ENCODE measurements at regions not wholly inside any gene's neighbourhood (a gene's known extent, or its start where the extent isn't known, plus 50 kb on each side); places are given as distances from the start of the nearest gene placed in this dataset.

- DNase-seq (ENCODE audit: extremely low spot score) = no peak
- no peak for TF ChIP-seq POLR2AphosphoS5 (IDR thresholded peaks at IDR 0.05)
- TF ChIP-seq, protein P1, sequence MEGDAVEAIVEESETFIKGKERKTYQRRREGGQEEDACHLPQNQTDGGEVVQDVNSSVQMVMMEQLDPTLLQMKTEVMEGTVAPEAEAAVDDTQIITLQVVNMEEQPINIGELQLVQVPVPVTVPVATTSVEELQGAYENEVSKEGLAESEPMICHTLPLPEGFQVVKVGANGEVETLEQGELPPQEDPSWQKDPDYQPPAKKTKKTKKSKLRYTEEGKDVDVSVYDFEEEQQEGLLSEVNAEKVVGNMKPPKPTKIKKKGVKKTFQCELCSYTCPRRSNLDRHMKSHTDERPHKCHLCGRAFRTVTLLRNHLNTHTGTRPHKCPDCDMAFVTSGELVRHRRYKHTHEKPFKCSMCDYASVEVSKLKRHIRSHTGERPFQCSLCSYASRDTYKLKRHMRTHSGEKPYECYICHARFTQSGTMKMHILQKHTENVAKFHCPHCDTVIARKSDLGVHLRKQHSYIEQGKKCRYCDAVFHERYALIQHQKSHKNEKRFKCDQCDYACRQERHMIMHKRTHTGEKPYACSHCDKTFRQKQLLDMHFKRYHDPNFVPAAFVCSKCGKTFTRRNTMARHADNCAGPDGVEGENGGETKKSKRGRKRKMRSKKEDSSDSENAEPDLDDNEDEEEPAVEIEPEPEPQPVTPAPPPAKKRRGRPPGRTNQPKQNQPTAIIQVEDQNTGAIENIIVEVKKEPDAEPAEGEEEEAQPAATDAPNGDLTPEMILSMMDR (IDR thresholded peaks at IDR 0.05) = no peak
- H3K4me3 ChIP-seq = no peak overlapping the region
- H3K9me3 ChIP-seq = no peaks in the 10 kb centered on the region
- intact Hi-C loops (cut with DNase I) = no loop called here
- H3K4me1 ChIP-seq = no peaks in the 10 kb centered on the region
- no peaks in the 10 kb centered on the region for H3K27me3 ChIP-seq
- 80% methylated on average over 3 of the region's 3 CpGs for WGBS
- no peak overlapping the region for H3K27ac ChIP-seq (replicated peaks in 1 of 4)
- no peaks in the 10 kb centered on the region for H3K36me3 ChIP-seq
Measured at GRCh38 chr10:81315026-81315425, 560.0 kb upstream of the NRG3 start.

- H3K27ac ChIP-seq (replicated peaks in 1 of 4) = no peak overlapping the region
- no peaks in the 10 kb centered on the region for H3K36me3 ChIP-seq
- no peaks in the 10 kb centered on the region for H3K9me3 ChIP-seq
- H3K4me1 ChIP-seq = no peaks in the 10 kb centered on the region
- DNase-seq (ENCODE audit: extremely low spot score) = no peak
- H3K27me3 ChIP-seq = no peaks in the 10 kb centered on the region
- intact Hi-C loops (cut with DNase I) = no loop called here
- 89% methylated on average over 1 of the region's 1 CpG for WGBS
- no peak overlapping the region for H3K4me3 ChIP-seq
- TF ChIP-seq POLR2AphosphoS5 (IDR thresholded peaks at IDR 0.05) = no peak
- no peak for TF ChIP-seq POLR2A (IDR thresholded peaks at IDR 0.05; ENCODE audit: low read depth)
- TF ChIP-seq, protein P1 (IDR thresholded peaks at IDR 0.05) = no peak
- no peak for TF ChIP-seq EP300 (IDR thresholded peaks at IDR 0.05)
Measured at GRCh38 chr10:81348003-81348402, 527.0 kb upstream of the NRG3 start.

GRCh38 chr10:81367132-81367531 lies 507.9 kb upstream of the NRG3 start:
- H3K4me3 ChIP-seq = no peak overlapping the region
- DNase-seq (ENCODE audit: extremely low spot score) = no peak
- intact Hi-C loops (cut with DNase I) = no loop called here
- H3K27me3 ChIP-seq = no peaks in the 10 kb centered on the region
- 4% methylated on average over 2 of the region's 2 CpGs for WGBS
- peaks cover 0 to 4% (median 0%) of the 10 kb centered on the region in 4 donors for H3K9me3 ChIP-seq
- no peak overlapping the region for H3K27ac ChIP-seq (replicated peaks in 1 of 4)
- H3K36me3 ChIP-seq = no peaks in the 10 kb centered on the region
- TF ChIP-seq, protein P1 (IDR thresholded peaks at IDR 0.05) = no peak
- TF ChIP-seq POLR2AphosphoS5 (IDR thresholded peaks at IDR 0.05) (no peak), POLR2A (IDR thresholded peaks at IDR 0.05; ENCODE audit: low read depth) (no peak), EP300 (IDR thresholded peaks at IDR 0.05) (no peak)
- no peaks in the 10 kb centered on the region for H3K4me1 ChIP-seq

GRCh38 chr10:81386817-81387216 lies 488.2 kb upstream of the NRG3 start:
- H3K27me3 ChIP-seq = no peaks in the 10 kb centered on the region
- WGBS = 61% methylated on average over 2 of the region's 3 CpGs
- H3K9me3 ChIP-seq = peaks cover 0 to 6% (median 2%) of the 10 kb centered on the region in 4 donors
- no peak for DNase-seq (ENCODE audit: extremely low spot score)
- H3K36me3 ChIP-seq = no peaks in the 10 kb centered on the region
- H3K4me3 ChIP-seq = no peak overlapping the region
- no peaks in the 10 kb centered on the region for H3K4me1 ChIP-seq
- no peak overlapping the region for H3K27ac ChIP-seq (replicated peaks in 1 of 4)
- intact Hi-C loops (cut with DNase I) = no loop called here
- TF ChIP-seq POLR2AphosphoS5 (IDR thresholded peaks at IDR 0.05) = no peak
- no peak for TF ChIP-seq POLR2A (IDR thresholded peaks at IDR 0.05; ENCODE audit: low read depth)
- TF ChIP-seq, protein P1 (IDR thresholded peaks at IDR 0.05) = no peak
- TF ChIP-seq EP300 (IDR thresholded peaks at IDR 0.05) = no peak

- intact Hi-C loops (cut with DNase I) = no loop called here
- TF ChIP-seq POLR2AphosphoS5 (IDR thresholded peaks at IDR 0.05) (no peak), EP300 (IDR thresholded peaks at IDR 0.05) (no peak), POLR2A (IDR thresholded peaks at IDR 0.05; ENCODE audit: low read depth) (no peak)
- TF ChIP-seq, protein P1 (IDR thresholded peaks at IDR 0.05) = no peak
- Histone ChIP-seq H3K36me3 (no peaks in the 10 kb centered on the region), H3K4me3 (no peak overlapping the region), H3K4me1 (no peaks in the 10 kb centered on the region), H3K27ac (replicated peaks in 1 of 4) (no peak overlapping the region), H3K27me3 (no peaks in the 10 kb centered on the region), H3K9me3 (no peaks in the 10 kb centered on the region)
- no peak for DNase-seq (ENCODE audit: extremely low spot score)
- 41% methylated on average over 3 of the region's 3 CpGs for WGBS
Measured at GRCh38 chr10:81403451-81403850, 471.5 kb upstream of the NRG3 start.

Measured in esophagus muscularis mucosa (tissue), 4 donors.